PC-9 (cell line): ENCODE measurements at regions not wholly inside any gene's neighbourhood (a gene's known extent, or its start where the extent isn't known, plus 50 kb on each side); places are given as distances from the start of the nearest gene placed in this dataset.

Source experiments
- CTCF ChIP-seq: fragments of 200-600 bp; sonication (generic); conservative IDR thresholded peaks from 2 replicates; pipeline ENCODE4 v1.6.1; 2017; ENCODE audit warnings: mixed run types, antibody characterized with exemption, mild to moderate bottlenecking, moderate library complexity
- EZH2 ChIP-seq: fragments of 200-600 bp; sonication (generic); IDR thresholded peaks from 2 replicates; pipeline ENCODE4 v1.8.0; 2017; ENCODE audit warnings: antibody characterized with exemption, low read depth

GRCh38 chr10:2980116-2980515 lies 87.2 kb upstream of the PFKP start:
- TF ChIP-seq CTCF (no peak), EZH2 (no peak)
